Heart left ventricle (tissue), 16 donors: ENCODE measurements at regions not wholly inside any gene's neighbourhood (a gene's known extent, or its start where the extent isn't known, plus 50 kb on each side); places are given as distances from the start of the nearest gene placed in this dataset.

Experiments used
- ATAC-seq, 4 donors: fragments of 200-7000 bp; cut with Tn5 transposase; one replicate each; pipeline ENCODE4 v1.9.1; 2020 to 2022; ENCODE audit warnings: moderate library complexity in 4 of 4, mild to moderate bottlenecking in 3 of 4, moderate number of reproducible peaks in 1 of 4
- DNase-seq, 5 donors: peaks; one replicate each; pipeline ENCODE4 v3.0.0-alpha.2; 2020
- H3K27ac ChIP-seq, 12 donors: fragments of 200-600 bp; sonication (generic) in 4 of 12; one replicate each; pipeline versions ENCODE4 v1.5.0 to v1.8.0; 2016 to 2022; ENCODE audit warnings: mild to moderate bottlenecking in 2 of 12
- H3K27me3 ChIP-seq, 9 donors: fragments of 200-600 bp; sonication (generic) in 2 of 9; one replicate each; pipeline versions ENCODE4 v1.5.1 to v1.8.0; 2016 to 2022; ENCODE audit warnings: mild to moderate bottlenecking in 3 of 9
- H3K36me3 ChIP-seq, 9 donors: fragments of 200-600 bp; sonication (generic) in 2 of 9; one replicate each; pipeline versions ENCODE4 v1.5.0 to v1.8.0; 2018 to 2022; ENCODE audit warnings: mild to moderate bottlenecking in 2 of 9
- H3K4me1 ChIP-seq, 12 donors: fragments of 200-600 bp; sonication (generic) in 4 of 12; one replicate each; pipeline versions ENCODE4 v1.5.0 to v1.8.0; 2016 to 2022; ENCODE audit warnings: mild to moderate bottlenecking in 3 of 12
- H3K4me3 ChIP-seq, 12 donors: fragments of 200-600 bp; sonication (generic) in 4 of 12; one replicate each; pipeline versions ENCODE4 v1.5.0 to v1.8.0; 2017 to 2022; ENCODE audit warnings: mild to moderate bottlenecking in 9 of 12, moderate library complexity in 4 of 12
- H3K9me3 ChIP-seq, 12 donors: fragments of 200-600 bp; sonication (generic) in 4 of 12; one replicate each; pipeline versions ENCODE4 v1.5.0 to v1.8.0; 2016 to 2022; ENCODE audit warnings: mild to moderate bottlenecking in 1 of 12
- CTCF ChIP-seq, 12 donors: fragments of 200-600 bp; sonication (generic) in 4 of 12; IDR thresholded peaks; one replicate each; pipeline versions ENCODE4 v1.5.0 to v1.8.0; 2018 to 2022; ENCODE audit warnings: antibody characterized with exemption in 12 of 12, mild to moderate bottlenecking in 5 of 12
- POLR2A ChIP-seq, 2 donors: fragments of 450-650 bp; IDR thresholded peaks; one replicate each; pipeline ENCODE4 v1.6.1; 2017; ENCODE audit warnings: antibody characterized with exemption in 2 of 2, mild to moderate bottlenecking in 2 of 2, moderate library complexity in 2 of 2
- WGBS, 4 donors: extraction: QIAGEN DNeasy Blood & Tissue Kit in 2 of 4; methylation state at CpG; one replicate each; pipeline versions ENCODE4 v1.1.5 to v1.1.7; 2013 to 2018; 5-methylcytosine and 5-hydroxymethylcytosine counted together
- intact Hi-C, 10 donors: fragments of 100-400 bp; cut with DNase I; formaldehyde crosslinking; loops; one replicate each; pipeline versions ENCODE4 v1.11.1 to v1.14.2; 2022
- donor health status: ischemic (EF 13 %, LVEDD 7.1; RV severe dilation, severe dysfunction).
- donor health status: healthy with polysubstance abuse.
- donor health status: DM: no; HTN: yes; CAD: no.
- donor health status: DM: no; HTN: no; CAD: no.
- donor health status: ischemic (EF 25% LVEDD 6.9; RV normal size, moderate dysfunction).
- donor health status: ischemic (EF 25% LVEDD 5.7; RV mildly dilated, moderate dysfunction).
- donor health status: healthy.
- donor health status: DM: yes; HTN: yes; CAD: no.
- donor health status: ischemic (EF 35%, LVEDD 5.7; RV mildly dilated, moderate dysfunction).
- donor health status: nonischemic (EF 11% LVEDD 7.7; RV severe dilation, severe dysfunction).
- donor health status: DM: yes; HTN: yes; CAD: no.
- donor health status: PGD.
- donor health status: ischemic (EF 29% LVEDD 5.4; RV normal size, mild dysfunction).
- donor health status: nonischemic (EF 23%, LVEDD 6.1; RV moderate dilation, normal function).

GRCh38 chr15:39144613-39145499 lies 436.0 kb upstream of the THBS1 start:
- Histone ChIP-seq H3K4me3 (no peak overlapping the region), H3K9me3 (no peaks in the 10 kb centered on the region), H3K27ac (no peak overlapping the region), H3K27me3 (no peaks in the 10 kb centered on the region), H3K36me3 (no peaks in the 10 kb centered on the region), H3K4me1 (peaks cover 0 to 9% (median 0%) of the 10 kb centered on the region in 12 donors)
- no peak for TF ChIP-seq POLR2A (IDR thresholded peaks at IDR 0.05)
- no peak for TF ChIP-seq CTCF (IDR thresholded peaks at IDR 0.05)
- DNase-seq (no peak), ATAC-seq (no peak)
- WGBS, 4 donors, result 66 to 91% (median 89%) methylated on average over 2 of the region's 2 CpGs
- intact Hi-C loops, result loop anchor here in 2 of 10 donors (10.0 kb wide), 2 partner anchors 60 to 620 kb away; no protein-coding TSS in a partner anchor

- Histone ChIP-seq H3K36me3 (no peaks in the 10 kb centered on the region), H3K27ac (no peak overlapping the region), H3K27me3 (no peaks in the 10 kb centered on the region), H3K4me1 (peaks cover 0 to 4% (median 0%) of the 10 kb centered on the region in 12 donors), H3K4me3 (no peak overlapping the region), H3K9me3 (no peaks in the 10 kb centered on the region)
- DNase-seq, result no peak
- intact Hi-C loops, result loop anchor here in 2 of 10 donors (10.0 kb wide), 2 partner anchors 59 to 619 kb away; no protein-coding TSS in a partner anchor
- no peak for ATAC-seq
- TF ChIP-seq CTCF (IDR thresholded peaks at IDR 0.05), result no peak
- no peak for TF ChIP-seq POLR2A (IDR thresholded peaks at IDR 0.05)
- 68 to 94% (median 80%) methylated on average over 2 of the region's 2 CpGs for WGBS, 4 donors
Observed at GRCh38 chr15:39145854-39146625, 434.8 kb upstream of the THBS1 start.

GRCh38 chr15:39149636-39150150 lies 431.2 kb upstream of the THBS1 start:
- WGBS, 4 donors, result 84 to 95% (median 91%) methylated on average over 1 of the region's 1 CpG
- Histone ChIP-seq H3K27ac (no peak overlapping the region), H3K9me3 (no peaks in the 10 kb centered on the region), H3K27me3 (no peaks in the 10 kb centered on the region), H3K36me3 (no peaks in the 10 kb centered on the region), H3K4me3 (no peak overlapping the region), H3K4me1 (peaks cover 0 to 4% (median 0%) of the 10 kb centered on the region in 12 donors)
- no peak for ATAC-seq
- TF ChIP-seq CTCF (IDR thresholded peaks at IDR 0.05), result no peak
- TF ChIP-seq POLR2A (IDR thresholded peaks at IDR 0.05), result no peak
- DNase-seq, result no peak
- intact Hi-C loops, result loop anchor here in 2 of 10 donors (10.0 kb wide), 2 partner anchors 55 to 615 kb away; no protein-coding TSS in a partner anchor

- intact Hi-C loops, result no loop called here
- WGBS, 4 donors, result 78 to 83% (median 82%) methylated on average over 2 of the region's 2 CpGs
- Histone ChIP-seq H3K4me3 (no peak overlapping the region), H3K4me1 (peaks cover 0 to 13% (median 0%) of the 10 kb centered on the region in 12 donors), H3K36me3 (no peaks in the 10 kb centered on the region), H3K9me3 (no peaks in the 10 kb centered on the region), H3K27me3 (no peaks in the 10 kb centered on the region), H3K27ac (no peak overlapping the region)
- DNase-seq, result no peak
- TF ChIP-seq CTCF (IDR thresholded peaks at IDR 0.05) (no peak), POLR2A (IDR thresholded peaks at IDR 0.05) (no peak)
- ATAC-seq, result no peak
Observed at GRCh38 chr15:39151545-39151944, 429.3 kb upstream of the THBS1 start.
